ENCODE measurements at regions not wholly inside any gene's neighbourhood (a gene's known extent, or its start where the extent isn't known, plus 50 kb on each side); places are given as distances from the start of the nearest gene placed in this dataset.

- Histone ChIP-seq H3K36me3 (ENCODE audit: control insufficient read depth in 2 of 3, insufficient read depth in 3 of 3, low read length in 3 of 3) (no peaks in the 10 kb centered on the region), H3K4me1 (ENCODE audit: control insufficient read depth in 2 of 3, insufficient read depth in 2 of 3, low read depth in 1 of 3, low read length in 3 of 3) (no peaks in the 10 kb centered on the region), H3K27ac (ENCODE audit: low read depth in 2 of 2, low read length in 2 of 2) (no peak overlapping the region), H3K27me3 (ENCODE audit: control insufficient read depth, insufficient read depth, low read length) (no peaks in the 10 kb centered on the region), H3K9ac (ENCODE audit: low read length in 3 of 3) (no peak overlapping the region), H3K4me3 (ENCODE audit: low read length in 3 of 3) (no peak overlapping the region), H3K9me3 (ENCODE audit: control insufficient read depth in 2 of 3, insufficient read depth in 1 of 3, low read length in 3 of 3) (no peaks in the 10 kb centered on the region)
- no peak for DNase-seq
- TF ChIP-seq CTCF (IDR thresholded peaks at IDR 0.05; ENCODE audit: borderline replicate concordance, extremely low read depth, insufficient read depth) = no peak
- intact Hi-C loops (cut with DNase I) = no loop called here
- FAIRE-seq = no peak
Measured at GRCh38 chr13:37429976-37430375, 168.6 kb downstream of the POSTN start.

GRCh38 chr13:37427843-37428494 lies 170.6 kb downstream of the POSTN start:
- Histone ChIP-seq H3K4me3 (ENCODE audit: low read length in 3 of 3) (no peak overlapping the region), H3K27ac (ENCODE audit: low read depth in 2 of 2, low read length in 2 of 2) (no peak overlapping the region), H3K36me3 (ENCODE audit: control insufficient read depth in 2 of 3, insufficient read depth in 3 of 3, low read length in 3 of 3) (no peaks in the 10 kb centered on the region), H3K27me3 (ENCODE audit: control insufficient read depth, insufficient read depth, low read length) (no peaks in the 10 kb centered on the region), H3K4me1 (ENCODE audit: control insufficient read depth in 2 of 3, insufficient read depth in 2 of 3, low read depth in 1 of 3, low read length in 3 of 3) (no peaks in the 10 kb centered on the region), H3K9me3 (ENCODE audit: control insufficient read depth in 2 of 3, insufficient read depth in 1 of 3, low read length in 3 of 3) (no peaks in the 10 kb centered on the region), H3K9ac (ENCODE audit: low read length in 3 of 3) (no peak overlapping the region)
- intact Hi-C loops (cut with DNase I) = no loop called here
- DNase-seq = no peak
- TF ChIP-seq CTCF (IDR thresholded peaks at IDR 0.05; ENCODE audit: borderline replicate concordance, extremely low read depth, insufficient read depth) = no peak
- FAIRE-seq = no peak

- DNase-seq (no peak), FAIRE-seq (no peak)
- no peak overlapping the region for H3K9ac ChIP-seq (ENCODE audit: low read length in 3 of 3)
- no peaks in the 10 kb centered on the region for H3K36me3 ChIP-seq (ENCODE audit: control insufficient read depth in 2 of 3, insufficient read depth in 3 of 3, low read length in 3 of 3)
- no peak overlapping the region for H3K4me3 ChIP-seq (ENCODE audit: low read length in 3 of 3)
- H3K27ac ChIP-seq (ENCODE audit: low read depth in 2 of 2, low read length in 2 of 2) = no peak overlapping the region
- H3K4me1 ChIP-seq (ENCODE audit: control insufficient read depth in 2 of 3, insufficient read depth in 2 of 3, low read depth in 1 of 3, low read length in 3 of 3) = no peaks in the 10 kb centered on the region
- TF ChIP-seq CTCF (IDR thresholded peaks at IDR 0.05; ENCODE audit: borderline replicate concordance, extremely low read depth, insufficient read depth) = no peak
- H3K9me3 ChIP-seq (ENCODE audit: control insufficient read depth in 2 of 3, insufficient read depth in 1 of 3, low read length in 3 of 3) = no peaks in the 10 kb centered on the region
- no peaks in the 10 kb centered on the region for H3K27me3 ChIP-seq (ENCODE audit: control insufficient read depth, insufficient read depth, low read length)
- intact Hi-C loops (cut with DNase I) = no loop called here
Measured at GRCh38 chr13:37418490-37418889, 180.1 kb downstream of the POSTN start.

- DNase-seq = no peak
- H3K27ac ChIP-seq (ENCODE audit: low read depth in 2 of 2, low read length in 2 of 2) = no peak overlapping the region
- no peaks in the 10 kb centered on the region for H3K36me3 ChIP-seq (ENCODE audit: control insufficient read depth in 2 of 3, insufficient read depth in 3 of 3, low read length in 3 of 3)
- H3K4me3 ChIP-seq (ENCODE audit: low read length in 3 of 3) = no peak overlapping the region
- no peaks in the 10 kb centered on the region for H3K4me1 ChIP-seq (ENCODE audit: control insufficient read depth in 2 of 3, insufficient read depth in 2 of 3, low read depth in 1 of 3, low read length in 3 of 3)
- FAIRE-seq = no peak
- no peaks in the 10 kb centered on the region for H3K27me3 ChIP-seq (ENCODE audit: control insufficient read depth, insufficient read depth, low read length)
- no peak overlapping the region for H3K9ac ChIP-seq (ENCODE audit: low read length in 3 of 3)
- intact Hi-C loops (cut with DNase I) = no loop called here
- TF ChIP-seq CTCF (IDR thresholded peaks at IDR 0.05; ENCODE audit: borderline replicate concordance, extremely low read depth, insufficient read depth) = no peak
- H3K9me3 ChIP-seq (ENCODE audit: control insufficient read depth in 2 of 3, insufficient read depth in 1 of 3, low read length in 3 of 3) = no peaks in the 10 kb centered on the region
Measured at GRCh38 chr13:37417060-37417441, 181.5 kb downstream of the POSTN start.
